Gastroesophageal sphincter (tissue), 4 donors: ENCODE measurements at regions not wholly inside any gene's neighbourhood (a gene's known extent, or its start where the extent isn't known, plus 50 kb on each side); places are given as distances from the start of the nearest gene placed in this dataset.

Experiments used
- ATAC-seq: fragments of 150-250 bp; one replicate; pipeline ENCODE4 v1.9.1; 2016; ENCODE audit warnings: mild to moderate bottlenecking, moderate library complexity
- H3K27ac ChIP-seq, 4 donors: fragments of 200-600 bp; sonication (generic) in 3 of 4; 1 replicate in 3 of 4; 2 replicates in 1 of 4; pipeline ENCODE4 v1.5.1; 2016 to 2019
- H3K27me3 ChIP-seq: fragments of 200-600 bp; sonication (generic); one replicate; pipeline ENCODE4 v1.5.1; 2019
- H3K36me3 ChIP-seq, 2 donors: fragments of 200-600 bp; sonication (generic); one replicate each; pipeline ENCODE4 v1.5.1; 2019; ENCODE audit warnings: control low read depth in 1 of 2
- H3K4me1 ChIP-seq, 3 donors: fragments of 200-600 bp; sonication (generic); 1 replicate in 2 of 3; 2 replicates in 1 of 3; pipeline ENCODE4 v1.5.1; 2016 to 2019; ENCODE audit warnings: control low read depth in 2 of 3
- H3K4me3 ChIP-seq, 2 donors: fragments of 200-600 bp; sonication (generic); one replicate each; pipeline ENCODE4 v1.5.1; 2019; ENCODE audit warnings: mild to moderate bottlenecking in 1 of 2, moderate library complexity in 1 of 2
- H3K9me3 ChIP-seq, 3 donors: fragments of 200-600 bp; sonication (generic); one replicate each; pipeline ENCODE4 v1.5.1; 2017 to 2019; ENCODE audit warnings: control low read depth in 2 of 3
- EP300 ChIP-seq: sonication (generic); formaldehyde crosslinking; IDR thresholded peaks from one replicate; pipeline ENCODE4 v1.6.1; 2017; ENCODE audit warnings: antibody characterized with exemption, mild to moderate bottlenecking
- POLR2A ChIP-seq, 2 donors: fragments of 450-650 bp; IDR thresholded peaks; one replicate each; pipeline ENCODE4 v1.6.1; 2017; ENCODE audit warnings: antibody characterized with exemption in 2 of 2, mild to moderate bottlenecking in 2 of 2, moderate library complexity in 1 of 2
- POLR2AphosphoS5 ChIP-seq: sonication (generic); formaldehyde crosslinking; IDR thresholded peaks from one replicate; pipeline ENCODE4 v1.6.1; 2017; ENCODE audit warnings: antibody characterized with exemption
- WGBS, 2 donors: methylation state at CpG; one replicate each; pipeline ENCODE4 v1.1.5; 2018; ENCODE audit warnings: low coverage in 1 of 2; 5-methylcytosine and 5-hydroxymethylcytosine counted together
- TF ChIP-seq, protein P1 (sequence below), 4 experiments: fragments of 200-600 bp in 2 of 4; fragments of 450-650 bp in 2 of 4; sonication (generic) in 1 of 4; IDR thresholded peaks; one replicate each; pipeline ENCODE4 v1.5.1; 2017 to 2019; ENCODE audit warnings: antibody characterized with exemption in 4 of 4, mild to moderate bottlenecking in 2 of 4, moderate library complexity in 2 of 4

GRCh38 chr4:62271107-62271506, 1071.0 kb downstream of the ADGRL3 start:
- 80 to 88% methylated on average over 1 to 4 of the region's 4 CpGs for WGBS, 2 donors
- Histone ChIP-seq H3K9me3 (no peaks in the 10 kb centered on the region), H3K36me3 (no peaks in the 10 kb centered on the region), H3K27me3 (no peaks in the 10 kb centered on the region), H3K4me1 (no peaks in the 10 kb centered on the region), H3K4me3 (no peak overlapping the region), H3K27ac (no peak overlapping the region)
- TF ChIP-seq POLR2A (IDR thresholded peaks at IDR 0.05) (no peak), EP300 (no peak), POLR2AphosphoS5 (no peak)
- TF ChIP-seq, protein P1, sequence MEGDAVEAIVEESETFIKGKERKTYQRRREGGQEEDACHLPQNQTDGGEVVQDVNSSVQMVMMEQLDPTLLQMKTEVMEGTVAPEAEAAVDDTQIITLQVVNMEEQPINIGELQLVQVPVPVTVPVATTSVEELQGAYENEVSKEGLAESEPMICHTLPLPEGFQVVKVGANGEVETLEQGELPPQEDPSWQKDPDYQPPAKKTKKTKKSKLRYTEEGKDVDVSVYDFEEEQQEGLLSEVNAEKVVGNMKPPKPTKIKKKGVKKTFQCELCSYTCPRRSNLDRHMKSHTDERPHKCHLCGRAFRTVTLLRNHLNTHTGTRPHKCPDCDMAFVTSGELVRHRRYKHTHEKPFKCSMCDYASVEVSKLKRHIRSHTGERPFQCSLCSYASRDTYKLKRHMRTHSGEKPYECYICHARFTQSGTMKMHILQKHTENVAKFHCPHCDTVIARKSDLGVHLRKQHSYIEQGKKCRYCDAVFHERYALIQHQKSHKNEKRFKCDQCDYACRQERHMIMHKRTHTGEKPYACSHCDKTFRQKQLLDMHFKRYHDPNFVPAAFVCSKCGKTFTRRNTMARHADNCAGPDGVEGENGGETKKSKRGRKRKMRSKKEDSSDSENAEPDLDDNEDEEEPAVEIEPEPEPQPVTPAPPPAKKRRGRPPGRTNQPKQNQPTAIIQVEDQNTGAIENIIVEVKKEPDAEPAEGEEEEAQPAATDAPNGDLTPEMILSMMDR (IDR thresholded peaks at IDR 0.05), result no peak
- no peak for ATAC-seq

DNA sequence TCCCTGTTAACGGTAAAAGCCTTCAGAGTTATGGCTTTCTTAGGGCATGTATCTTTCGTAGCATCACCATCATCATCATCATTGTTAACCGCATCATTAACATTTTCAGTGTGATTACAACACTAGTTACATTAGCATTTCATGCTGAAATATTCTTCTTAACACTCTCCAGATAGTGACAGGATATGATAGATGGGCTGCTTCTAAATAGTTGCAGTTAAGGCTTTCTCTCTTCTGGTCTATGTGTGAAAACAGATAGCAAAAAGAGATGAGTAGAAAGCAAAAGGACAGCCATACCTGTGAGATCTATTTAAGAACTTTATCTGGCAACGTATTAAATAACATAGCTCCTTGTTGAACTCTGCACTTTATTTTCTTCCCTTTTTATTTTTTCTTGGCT, 1069.8 kb downstream of the ADGRL3 start:
- no peak for ATAC-seq

DNA sequence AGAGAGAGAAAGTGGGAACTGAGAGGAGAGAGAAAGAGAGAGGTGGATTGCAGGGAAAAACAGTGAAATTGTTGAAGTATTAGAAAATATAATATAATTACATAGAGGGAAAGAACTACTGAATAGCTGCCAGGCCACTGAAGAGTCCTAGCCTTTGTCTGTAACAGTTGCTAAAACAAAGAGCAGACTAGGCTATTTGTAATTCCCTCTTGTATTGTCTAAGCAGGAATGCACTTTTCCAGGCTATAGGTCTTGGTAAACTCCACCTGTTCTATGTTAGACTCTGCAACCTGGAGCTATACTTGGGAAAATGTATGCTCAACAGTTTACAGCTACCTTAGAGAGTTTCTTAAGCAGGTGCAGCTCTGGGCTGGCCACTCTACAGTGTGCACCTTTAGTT, 1063.3 kb downstream of the ADGRL3 start:
- Histone ChIP-seq H3K27ac (no peak overlapping the region), H3K36me3 (no peaks in the 10 kb centered on the region), H3K27me3 (no peaks in the 10 kb centered on the region), H3K4me1 (no peaks in the 10 kb centered on the region), H3K4me3 (no peak overlapping the region), H3K9me3 (no peaks in the 10 kb centered on the region)
- no peak for ATAC-seq
- TF ChIP-seq, protein P1 (IDR thresholded peaks at IDR 0.05), result no peak
- no peak for TF ChIP-seq EP300
- TF ChIP-seq POLR2A (IDR thresholded peaks at IDR 0.05), result no peak
- no peak for TF ChIP-seq POLR2AphosphoS5

More for the DNA sequence above, 1069.8 kb downstream of the ADGRL3 start:
- Histone ChIP-seq H3K4me3 (no peak overlapping the region), H3K27me3 (no peaks in the 10 kb centered on the region), H3K27ac (no peak overlapping the region), H3K4me1 (no peaks in the 10 kb centered on the region), H3K9me3 (no peaks in the 10 kb centered on the region), H3K36me3 (no peaks in the 10 kb centered on the region)
- TF ChIP-seq POLR2AphosphoS5 (no peak), POLR2A (IDR thresholded peaks at IDR 0.05) (no peak), EP300 (no peak)
- TF ChIP-seq, protein P1 (IDR thresholded peaks at IDR 0.05), result no peak
- WGBS, 2 donors, result 83 to 84% methylated on average over 4 of the region's 4 CpGs

DNA sequence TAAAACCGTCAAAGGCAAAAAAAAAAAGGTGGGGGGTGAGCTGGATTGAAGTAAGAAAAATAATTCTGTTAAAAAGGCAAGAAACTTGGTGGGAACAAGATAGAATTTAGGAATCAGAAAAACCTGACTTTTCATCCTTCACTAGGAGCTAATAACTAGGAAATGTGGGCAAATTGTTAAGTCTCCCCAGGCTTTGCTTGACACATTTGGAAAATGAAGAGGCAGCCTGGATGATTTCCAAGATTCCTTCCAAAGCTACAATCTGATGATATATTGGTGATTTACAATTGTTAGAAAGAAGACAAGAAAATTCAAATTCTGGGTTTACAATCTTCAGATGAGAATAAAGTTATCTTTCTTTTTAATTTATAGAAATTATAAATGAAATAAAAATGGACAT, 1062.5 kb downstream of the ADGRL3 start:
- no peaks in the 10 kb centered on the region for H3K4me1 ChIP-seq
- H3K36me3 ChIP-seq, result no peaks in the 10 kb centered on the region
- H3K4me3 ChIP-seq, result no peak overlapping the region
- no peaks in the 10 kb centered on the region for H3K27me3 ChIP-seq
- TF ChIP-seq, protein P1 (IDR thresholded peaks at IDR 0.05), result no peak
- TF ChIP-seq POLR2AphosphoS5 (no peak), EP300 (no peak), POLR2A (IDR thresholded peaks at IDR 0.05) (no peak)
- H3K27ac ChIP-seq, result no peak overlapping the region
- no peak for ATAC-seq
- 82% methylated on average over 1 of the region's 1 CpG; no CpG with 5 or more reads in 1 of the 2 donors for WGBS, 2 donors
- no peaks in the 10 kb centered on the region for H3K9me3 ChIP-seq

- no peak overlapping the region for H3K27ac ChIP-seq
- TF ChIP-seq POLR2A (IDR thresholded peaks at IDR 0.05) (no peak), EP300 (no peak), POLR2AphosphoS5 (no peak)
- TF ChIP-seq, protein P1 (IDR thresholded peaks at IDR 0.05), result no peak
- H3K36me3 ChIP-seq, result no peaks in the 10 kb centered on the region
- H3K27me3 ChIP-seq, result no peaks in the 10 kb centered on the region
- WGBS, 2 donors, result 80 to 86% methylated on average over 3 of the region's 3 CpGs
- H3K4me3 ChIP-seq, result no peak overlapping the region
- no peaks in the 10 kb centered on the region for H3K4me1 ChIP-seq
- no peak for ATAC-seq
- no peaks in the 10 kb centered on the region for H3K9me3 ChIP-seq
Measured at GRCh38 chr4:62260254-62260653, 1060.1 kb downstream of the ADGRL3 start.
